Neural progenitor cell (in vitro differentiated cells): ENCODE measurements at regions not wholly inside any gene's neighbourhood (a gene's known extent, or its start where the extent isn't known, plus 50 kb on each side); places are given as distances from the start of the nearest gene placed in this dataset.

Experiments
- DNase-seq: peaks from one replicate; pipeline ENCODE4 v3.0.0-alpha.2; 2016; ENCODE audit warnings: low spot score
- H2AFZ ChIP-seq: fragments of 200-600 bp; sonication (generic); replicated peaks from 2 replicates; pipeline ENCODE4 v1.6.1; 2016; ENCODE audit warnings: antibody characterized with exemption
- H3F3A ChIP-seq: fragments of 200-600 bp; sonication (generic); 2 replicates; pipeline ENCODE4 v1.6.1; 2016; ENCODE audit warnings: antibody characterized with exemption, low read depth
- H3K27ac ChIP-seq: fragments of 200-600 bp; sonication (generic); 2 replicates; pipeline ENCODE4 v1.5.1; 2016; ENCODE audit warnings: mild to moderate bottlenecking
- H3K27me3 ChIP-seq: fragments of 200-600 bp; sonication (generic); 2 replicates; pipeline ENCODE4 v1.6.1; 2016; ENCODE audit warnings: mild to moderate bottlenecking, moderate library complexity
- H3K36me3 ChIP-seq: fragments of 200-600 bp; sonication (generic); 2 replicates; pipeline ENCODE4 v1.5.1; 2016
- H3K4me1 ChIP-seq: fragments of 200-600 bp; sonication (generic); 2 replicates; pipeline ENCODE4 v1.6.1; 2016; ENCODE audit warnings: mixed run types
- H3K4me2 ChIP-seq: fragments of 200-600 bp; sonication (generic); 2 replicates; pipeline ENCODE4 v1.6.1; 2016
- H3K4me3 ChIP-seq: fragments of 200-600 bp; sonication (generic); 2 replicates; pipeline ENCODE4 v1.5.1; 2016
- H3K79me2 ChIP-seq: fragments of 200-600 bp; sonication (generic); 2 replicates; pipeline ENCODE4 v1.6.1; 2016; ENCODE audit warnings: low read depth
- H3K9ac ChIP-seq: fragments of 200-600 bp; sonication (generic); 2 replicates; pipeline ENCODE4 v1.6.1; 2016
- H3K9me3 ChIP-seq: fragments of 200-600 bp; sonication (generic); 2 replicates; pipeline ENCODE4 v1.5.1; 2016; ENCODE audit warnings: low read depth
- H4K20me1 ChIP-seq: fragments of 200-600 bp; sonication (generic); 2 replicates; pipeline ENCODE4 v1.6.1; 2016; ENCODE audit warnings: low read depth
- H3K27ac Mint-ChIP-seq: 3 replicates; pipeline ENCODE4 v1.8.0; 2021; ENCODE audit warnings: mixed read lengths
- H3K27me3 Mint-ChIP-seq: 2 replicates; pipeline ENCODE4 v1.8.0; 2022; ENCODE audit warnings: low read depth, mild to moderate bottlenecking, inconsistent platforms, moderate library complexity, mixed read lengths; ENCODE audit not compliant: insufficient read depth
- H3K36me3 Mint-ChIP-seq: 3 replicates; pipeline ENCODE4 v1.8.0; 2021; ENCODE audit warnings: mixed read lengths
- H3K4me1 Mint-ChIP-seq: 3 replicates; pipeline ENCODE4 v1.8.0; 2021; ENCODE audit warnings: mixed read lengths
- H3K4me3 Mint-ChIP-seq: 3 replicates; pipeline ENCODE4 v1.8.0; 2021; ENCODE audit warnings: mild to moderate bottlenecking, moderate library complexity, mixed read lengths
- H3K9me3 Mint-ChIP-seq: 3 replicates; pipeline ENCODE4 v1.8.0; 2020; ENCODE audit warnings: mixed read lengths
- EZH2 ChIP-seq: fragments of 200-600 bp; sonication (generic); IDR thresholded peaks from 2 replicates; pipeline ENCODE4 v1.6.1; 2017; ENCODE audit warnings: antibody characterized with exemption, mild to moderate bottlenecking, moderate library complexity
- EZH2phosphoT487 ChIP-seq: fragments of 200-600 bp; sonication (generic); IDR thresholded peaks from 2 replicates; pipeline ENCODE4 v1.6.1; 2017; ENCODE audit warnings: antibody characterized with exemption
- TF ChIP-seq, protein P1 (sequence below): fragments of 200-600 bp; sonication (generic); IDR thresholded peaks from 2 replicates; pipeline ENCODE4 v1.5.1; 2017; ENCODE audit warnings: antibody characterized with exemption, mild to moderate bottlenecking

GRCh38 chr12:124664395-124665111 lies 97.1 kb upstream of the NCOR2 start:
- H3K79me2 ChIP-seq, result no peaks in the 10 kb centered on the region
- no peak overlapping the region for H2AFZ ChIP-seq
- no peak overlapping the region for H3K4me2 ChIP-seq
- no peaks in the 10 kb centered on the region for H4K20me1 ChIP-seq
- TF ChIP-seq, protein P1, sequence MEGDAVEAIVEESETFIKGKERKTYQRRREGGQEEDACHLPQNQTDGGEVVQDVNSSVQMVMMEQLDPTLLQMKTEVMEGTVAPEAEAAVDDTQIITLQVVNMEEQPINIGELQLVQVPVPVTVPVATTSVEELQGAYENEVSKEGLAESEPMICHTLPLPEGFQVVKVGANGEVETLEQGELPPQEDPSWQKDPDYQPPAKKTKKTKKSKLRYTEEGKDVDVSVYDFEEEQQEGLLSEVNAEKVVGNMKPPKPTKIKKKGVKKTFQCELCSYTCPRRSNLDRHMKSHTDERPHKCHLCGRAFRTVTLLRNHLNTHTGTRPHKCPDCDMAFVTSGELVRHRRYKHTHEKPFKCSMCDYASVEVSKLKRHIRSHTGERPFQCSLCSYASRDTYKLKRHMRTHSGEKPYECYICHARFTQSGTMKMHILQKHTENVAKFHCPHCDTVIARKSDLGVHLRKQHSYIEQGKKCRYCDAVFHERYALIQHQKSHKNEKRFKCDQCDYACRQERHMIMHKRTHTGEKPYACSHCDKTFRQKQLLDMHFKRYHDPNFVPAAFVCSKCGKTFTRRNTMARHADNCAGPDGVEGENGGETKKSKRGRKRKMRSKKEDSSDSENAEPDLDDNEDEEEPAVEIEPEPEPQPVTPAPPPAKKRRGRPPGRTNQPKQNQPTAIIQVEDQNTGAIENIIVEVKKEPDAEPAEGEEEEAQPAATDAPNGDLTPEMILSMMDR, result no peak
- no peak for TF ChIP-seq EZH2
- no peak for TF ChIP-seq EZH2phosphoT487
- no peak for DNase-seq
- Mint-ChIP-seq H3K4me1 (peaks cover 33% of the 10 kb centered on the region), H3K4me3 (peak overlapping the region; percentile 5), H3K9me3 (peaks cover 21% of the 10 kb centered on the region), H3K36me3 (no peaks in the 10 kb centered on the region), H3K27ac (peak overlapping the region; percentile 3), H3K27me3 (peaks cover 14% of the 10 kb centered on the region)
- no peak overlapping the region for H3K4me3 ChIP-seq
- no peaks in the 10 kb centered on the region for H3K9me3 ChIP-seq
- peaks cover 20% of the 10 kb centered on the region for H3K4me1 ChIP-seq
- peaks cover 14% of the 10 kb centered on the region for H3F3A ChIP-seq
- H3K27ac ChIP-seq, result peak overlapping the region; percentile 61
- H3K36me3 ChIP-seq, result no peaks in the 10 kb centered on the region
- H3K27me3 ChIP-seq, result no peaks in the 10 kb centered on the region
- H3K9ac ChIP-seq, result no peak overlapping the region

DNA sequence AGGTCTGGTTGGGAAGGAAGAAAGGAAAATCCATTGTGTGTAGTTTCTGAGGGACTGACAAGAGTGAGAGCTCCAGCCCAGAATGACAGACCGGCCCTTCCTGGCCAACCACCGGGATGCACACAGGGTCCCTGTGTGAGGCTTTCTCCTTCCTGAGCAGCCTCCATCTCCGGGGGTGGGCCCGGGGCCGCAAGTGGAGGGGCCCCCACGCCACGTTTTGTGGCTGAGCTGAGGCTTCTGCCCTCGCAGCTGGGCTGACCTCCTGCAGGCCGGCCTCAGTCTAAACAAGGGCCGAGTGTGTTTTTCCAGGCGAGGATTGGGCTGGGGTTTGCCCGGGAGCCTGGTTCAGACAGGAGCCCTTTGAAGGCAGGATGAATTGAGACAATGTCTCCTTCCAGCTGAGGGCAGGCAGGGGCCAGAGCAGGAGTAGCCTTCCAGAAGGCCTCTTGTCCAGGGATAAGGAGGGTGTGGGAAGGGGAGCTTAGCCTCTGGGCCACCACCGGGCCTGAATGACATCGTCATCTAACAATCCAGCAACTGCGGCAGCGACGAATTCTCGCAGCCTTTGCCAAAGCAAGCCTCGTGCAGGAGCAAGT lies 96.5 kb upstream of the NCOR2 start:
- H3K4me1 Mint-ChIP-seq, result peaks cover 33% of the 10 kb centered on the region
- Histone ChIP-seq H3K79me2 (no peaks in the 10 kb centered on the region), H3K36me3 (no peaks in the 10 kb centered on the region), H3K9ac (no peak overlapping the region), H3K4me3 (no peak overlapping the region), H2AFZ (no peak overlapping the region), H4K20me1 (no peaks in the 10 kb centered on the region), H3K9me3 (no peaks in the 10 kb centered on the region), H3K4me1 (peaks cover 20% of the 10 kb centered on the region), H3K27ac (peak overlapping the region; percentile 61), H3K27me3 (no peaks in the 10 kb centered on the region), H3K4me2 (no peak overlapping the region), H3F3A (peaks cover 14% of the 10 kb centered on the region)
- peaks cover 18% of the 10 kb centered on the region for H3K27me3 Mint-ChIP-seq
- peak overlapping the region; percentile 64 for H3K27ac Mint-ChIP-seq
- peaks cover 23% of the 10 kb centered on the region for H3K9me3 Mint-ChIP-seq
- no peaks in the 10 kb centered on the region for H3K36me3 Mint-ChIP-seq
- TF ChIP-seq, protein P1, result no peak
- no peak for TF ChIP-seq EZH2
- no peak for TF ChIP-seq EZH2phosphoT487
- H3K4me3 Mint-ChIP-seq, result peak overlapping the region; percentile 2
- DNase-seq, result peak; percentile 63

- no peak overlapping the region for H3K27ac ChIP-seq
- no peak overlapping the region for H3K4me2 ChIP-seq
- Mint-ChIP-seq H3K9me3 (peaks cover 23% of the 10 kb centered on the region), H3K4me3 (peak overlapping the region; percentile 2), H3K27me3 (peaks cover 22% of the 10 kb centered on the region), H3K36me3 (no peaks in the 10 kb centered on the region), H3K27ac (peak overlapping the region; percentile 64), H3K4me1 (peaks cover 33% of the 10 kb centered on the region)
- no peaks in the 10 kb centered on the region for H3K9me3 ChIP-seq
- H3K79me2 ChIP-seq, result no peaks in the 10 kb centered on the region
- peaks cover 20% of the 10 kb centered on the region for H3K4me1 ChIP-seq
- peaks cover 14% of the 10 kb centered on the region for H3F3A ChIP-seq
- TF ChIP-seq, protein P1, result no peak
- no peak for TF ChIP-seq EZH2phosphoT487
- TF ChIP-seq EZH2, result no peak
- DNase-seq, result no peak
- no peak overlapping the region for H2AFZ ChIP-seq
- H3K36me3 ChIP-seq, result no peaks in the 10 kb centered on the region
- H3K4me3 ChIP-seq, result no peak overlapping the region
- no peak overlapping the region for H3K9ac ChIP-seq
- no peaks in the 10 kb centered on the region for H3K27me3 ChIP-seq
- no peaks in the 10 kb centered on the region for H4K20me1 ChIP-seq
Measured at GRCh38 chr12:124663206-124663605, 95.8 kb upstream of the NCOR2 start.
